ENCODE measurements at regions not wholly inside any gene's neighbourhood (a gene's known extent, or its start where the extent isn't known, plus 50 kb on each side); places are given as distances from the start of the nearest gene placed in this dataset.

- no peak for TF ChIP-seq ZNF76 (CRISPR knock-in tag; IDR thresholded peaks at IDR 0.05; ENCODE audit: borderline replicate concordance)
- TF ChIP-seq TBL1XR1 (IDR thresholded peaks at IDR 0.05; ENCODE audit: low read length in 2 of 2): no peak
- TF ChIP-seq BCLAF1 (IDR thresholded peaks at IDR 0.05; ENCODE audit: borderline replicate concordance in 1 of 2, control insufficient read depth in 1 of 2, low read depth in 2 of 2, low read length in 1 of 2): no peak
Observed at GRCh38 chr15:35633677-35634076, 87.7 kb upstream of the DPH6 start (continued).

- no peak for TF ChIP-seq ZZZ3 (IDR thresholded peaks at IDR 0.05)
- no peak for TF ChIP-seq NR2F6 (CRISPR knock-in tag; IDR thresholded peaks at IDR 0.05)
- no peak for TF ChIP-seq CEBPB (tag; IDR thresholded peaks at IDR 0.05)
- no peak for TF ChIP-seq ZBTB7A (IDR thresholded peaks at IDR 0.05; ENCODE audit: borderline replicate concordance, control insufficient read depth, low read depth, low read length)
- TF ChIP-seq SIN3A (IDR thresholded peaks at IDR 0.05; ENCODE audit: borderline replicate concordance in 2 of 2, control insufficient read depth in 1 of 2, low read depth in 2 of 2, low read length in 2 of 2): no peak
- no peak for TF ChIP-seq THRB (CRISPR knock-in tag; conservative IDR thresholded peaks at IDR 0.05)
- ChIA-PET POLR2A (no interaction called here), CTCF (ENCODE audit: low intra/inter-chr PET ratio) (no interaction called here)
- no TSS peak for BruUV-seq (replicated peaks)
- H3K4me3 ChIP-seq: no peak overlapping the region
- no peak overlapping the region for H3K27ac ChIP-seq (ENCODE audit: extremely low read depth, low read depth, low read length)
- in situ Hi-C loops (cut with MboI): no loop called here
- DNase-seq (ENCODE audit: extremely low read depth in 1 of 4, low spot score in 3 of 4) (no peak), FAIRE-seq (no peak), ATAC-seq (no peak)
- H3K4me2 ChIP-seq (ENCODE audit: insufficient read depth, low read length): no peak overlapping the region
- intact Hi-C loops (cut with micrococcal nuclease): no loop called here
- WGBS (ENCODE audit: insufficient coverage, low coverage, missing lambda C conversion rate): 20% methylated on average over 1 of the region's 1 CpG
- H3K79me2 ChIP-seq (ENCODE audit: control insufficient read depth, insufficient read depth, low read length): no peaks in the 10 kb centered on the region
- H3K9ac ChIP-seq (ENCODE audit: insufficient read depth in 1 of 2, low read depth in 2 of 2, low read length in 2 of 2): no peak overlapping the region
- no peaks in the 10 kb centered on the region for H3K36me3 ChIP-seq (ENCODE audit: control insufficient read depth, insufficient read depth, low read length)
- no peaks in the 10 kb centered on the region for H3K9me3 ChIP-seq (replicated peaks; ENCODE audit: control insufficient read depth, insufficient read depth, low read depth, low read length)
- no peaks in the 10 kb centered on the region for H3K27me3 ChIP-seq (ENCODE audit: control insufficient read depth in 2 of 2, insufficient read depth in 2 of 2, low read length in 2 of 2)
- no peak overlapping the region for H2AFZ ChIP-seq (ENCODE audit: low read depth, low read length)
- H3K9me1 ChIP-seq (ENCODE audit: control insufficient read depth, insufficient read depth, low read length): no peaks in the 10 kb centered on the region
- no peaks in the 10 kb centered on the region for H4K20me1 ChIP-seq (replicated peaks; ENCODE audit: control insufficient read depth, insufficient read depth, low read length)
- H3K4me1 ChIP-seq (replicated peaks in 1 of 2; ENCODE audit: control insufficient read depth in 2 of 2, insufficient read depth in 2 of 2, low read length in 2 of 2): no peaks in the 10 kb centered on the region
Observed at GRCh38 chr15:35646790-35647189, 100.8 kb upstream of the DPH6 start.
